ENCODE measurements at regions not wholly inside any gene's neighbourhood (a gene's known extent, or its start where the extent isn't known, plus 50 kb on each side); places are given as distances from the start of the nearest gene placed in this dataset.
A peak's percentile ranks its signal among the peaks of the same experiment; 100 is the strongest.

DNA sequence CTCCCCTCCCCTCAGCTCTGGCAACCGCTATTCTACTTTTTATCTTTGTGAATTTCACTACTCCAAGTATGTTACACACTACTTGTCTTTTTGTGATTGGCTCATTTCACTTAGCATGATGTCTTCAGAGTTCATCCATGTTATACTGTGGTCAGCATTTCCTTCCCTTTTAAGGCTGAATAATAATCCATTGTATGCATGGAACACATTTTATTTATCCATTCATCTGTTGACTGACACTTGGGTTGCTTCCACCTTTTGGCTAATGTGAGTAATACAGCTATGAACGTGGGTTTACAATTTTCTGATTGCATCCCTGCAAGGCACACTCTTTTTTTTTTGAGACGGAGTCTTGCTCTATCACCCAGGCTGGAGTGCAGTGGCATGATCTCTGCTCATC is 53.0 kb upstream of the FUT8 start:
- TF ChIP-seq, protein P1, sequence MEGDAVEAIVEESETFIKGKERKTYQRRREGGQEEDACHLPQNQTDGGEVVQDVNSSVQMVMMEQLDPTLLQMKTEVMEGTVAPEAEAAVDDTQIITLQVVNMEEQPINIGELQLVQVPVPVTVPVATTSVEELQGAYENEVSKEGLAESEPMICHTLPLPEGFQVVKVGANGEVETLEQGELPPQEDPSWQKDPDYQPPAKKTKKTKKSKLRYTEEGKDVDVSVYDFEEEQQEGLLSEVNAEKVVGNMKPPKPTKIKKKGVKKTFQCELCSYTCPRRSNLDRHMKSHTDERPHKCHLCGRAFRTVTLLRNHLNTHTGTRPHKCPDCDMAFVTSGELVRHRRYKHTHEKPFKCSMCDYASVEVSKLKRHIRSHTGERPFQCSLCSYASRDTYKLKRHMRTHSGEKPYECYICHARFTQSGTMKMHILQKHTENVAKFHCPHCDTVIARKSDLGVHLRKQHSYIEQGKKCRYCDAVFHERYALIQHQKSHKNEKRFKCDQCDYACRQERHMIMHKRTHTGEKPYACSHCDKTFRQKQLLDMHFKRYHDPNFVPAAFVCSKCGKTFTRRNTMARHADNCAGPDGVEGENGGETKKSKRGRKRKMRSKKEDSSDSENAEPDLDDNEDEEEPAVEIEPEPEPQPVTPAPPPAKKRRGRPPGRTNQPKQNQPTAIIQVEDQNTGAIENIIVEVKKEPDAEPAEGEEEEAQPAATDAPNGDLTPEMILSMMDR (IDR thresholded peaks at IDR 0.05): peak in 3 of 6 experiments; percentile 25 to 41 (median 40)
- TF ChIP-seq POLR2A (IDR thresholded peaks at IDR 0.05): no peak
